ENCODE measurements at regions not wholly inside any gene's neighbourhood (a gene's known extent, or its start where the extent isn't known, plus 50 kb on each side); places are given as distances from the start of the nearest gene placed in this dataset.

DNA sequence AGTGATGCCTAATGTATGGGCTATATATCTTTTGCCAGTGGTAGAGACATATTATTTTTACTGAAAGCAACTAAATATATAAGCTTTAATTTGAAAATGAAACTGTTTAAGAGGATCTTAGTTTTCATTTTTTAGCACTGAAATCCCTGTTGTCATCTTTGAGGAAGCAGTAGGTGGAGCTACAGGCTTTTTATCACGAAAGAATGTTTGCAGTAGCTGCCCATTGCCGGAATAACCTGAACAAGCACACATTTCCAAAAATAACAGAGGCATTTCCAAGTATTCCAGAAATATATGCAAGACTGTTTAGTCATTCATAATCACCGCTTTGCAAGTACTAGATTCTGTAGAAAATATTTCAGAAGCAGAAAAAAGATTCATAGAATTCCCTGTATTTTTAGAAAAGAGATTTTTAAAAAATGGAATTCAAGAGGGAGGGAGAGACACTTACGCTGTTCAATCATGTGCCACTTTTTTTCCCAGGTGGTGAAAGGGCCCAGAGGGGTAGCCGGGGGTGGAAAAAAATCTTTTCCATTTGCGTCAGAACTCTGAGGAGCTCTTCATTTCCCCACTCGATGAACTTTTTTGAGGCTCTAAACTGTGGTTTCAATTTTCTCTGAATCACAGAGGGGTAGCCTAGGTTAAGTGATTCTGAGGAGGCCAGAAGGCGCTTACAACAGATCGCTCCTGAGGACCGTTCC lies 142.5 kb upstream of the FERMT1 start:
- TF ChIP-seq, protein P1, sequence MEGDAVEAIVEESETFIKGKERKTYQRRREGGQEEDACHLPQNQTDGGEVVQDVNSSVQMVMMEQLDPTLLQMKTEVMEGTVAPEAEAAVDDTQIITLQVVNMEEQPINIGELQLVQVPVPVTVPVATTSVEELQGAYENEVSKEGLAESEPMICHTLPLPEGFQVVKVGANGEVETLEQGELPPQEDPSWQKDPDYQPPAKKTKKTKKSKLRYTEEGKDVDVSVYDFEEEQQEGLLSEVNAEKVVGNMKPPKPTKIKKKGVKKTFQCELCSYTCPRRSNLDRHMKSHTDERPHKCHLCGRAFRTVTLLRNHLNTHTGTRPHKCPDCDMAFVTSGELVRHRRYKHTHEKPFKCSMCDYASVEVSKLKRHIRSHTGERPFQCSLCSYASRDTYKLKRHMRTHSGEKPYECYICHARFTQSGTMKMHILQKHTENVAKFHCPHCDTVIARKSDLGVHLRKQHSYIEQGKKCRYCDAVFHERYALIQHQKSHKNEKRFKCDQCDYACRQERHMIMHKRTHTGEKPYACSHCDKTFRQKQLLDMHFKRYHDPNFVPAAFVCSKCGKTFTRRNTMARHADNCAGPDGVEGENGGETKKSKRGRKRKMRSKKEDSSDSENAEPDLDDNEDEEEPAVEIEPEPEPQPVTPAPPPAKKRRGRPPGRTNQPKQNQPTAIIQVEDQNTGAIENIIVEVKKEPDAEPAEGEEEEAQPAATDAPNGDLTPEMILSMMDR (IDR thresholded peaks at IDR 0.05) = peak in 3 of 7 experiments; percentile 14 to 39 (median 22)
- TF ChIP-seq POLR2A (IDR thresholded peaks at IDR 0.05) (no peak), EP300 (IDR thresholded peaks at IDR 0.05) (no peak), POLR2AphosphoS5 (IDR thresholded peaks at IDR 0.05) (no peak)
